ENCODE measurements at regions not wholly inside any gene's neighbourhood (a gene's known extent, or its start where the extent isn't known, plus 50 kb on each side); places are given as distances from the start of the nearest gene placed in this dataset.

- Histone ChIP-seq H3K36me3 (no peaks in the 10 kb centered on the region), H3K9me3 (no peaks in the 10 kb centered on the region), H3K27me3 (no peaks in the 10 kb centered on the region), H3K9ac (ENCODE audit: low read depth in 2 of 2, low read length in 2 of 2) (no peak overlapping the region), H3K27ac (no peak overlapping the region), H3K4me1 (no peaks in the 10 kb centered on the region), H3K4me3 (no peak overlapping the region)
- TF ChIP-seq CTCF (IDR thresholded peaks at IDR 0.05), result no peak
- no peak for DNase-seq
- intact Hi-C loops (cut with DNase I), result no loop called here
Observed at GRCh38 chr13:79749984-79750551, 269.1 kb downstream of the NDFIP2 start.

- H3K36me3 ChIP-seq, result no peaks in the 10 kb centered on the region
- no peak for DNase-seq
- TF ChIP-seq CTCF (IDR thresholded peaks at IDR 0.05), result no peak
- H3K9me3 ChIP-seq, result no peaks in the 10 kb centered on the region
- no peak overlapping the region for H3K9ac ChIP-seq (ENCODE audit: low read depth in 2 of 2, low read length in 2 of 2)
- intact Hi-C loops (cut with DNase I), result no loop called here
- no peak overlapping the region for H3K4me3 ChIP-seq
- no peak overlapping the region for H3K27ac ChIP-seq
- H3K4me1 ChIP-seq, result no peaks in the 10 kb centered on the region
- no peaks in the 10 kb centered on the region for H3K27me3 ChIP-seq
Observed at GRCh38 chr13:79749566-79749965, 268.6 kb downstream of the NDFIP2 start.

GRCh38 chr13:79745081-79745480 is 264.1 kb downstream of the NDFIP2 start:
- Histone ChIP-seq H3K27ac (no peak overlapping the region), H3K4me3 (no peak overlapping the region), H3K9ac (ENCODE audit: low read depth in 2 of 2, low read length in 2 of 2) (no peak overlapping the region), H3K9me3 (no peaks in the 10 kb centered on the region), H3K27me3 (no peaks in the 10 kb centered on the region), H3K36me3 (no peaks in the 10 kb centered on the region), H3K4me1 (no peaks in the 10 kb centered on the region)
- TF ChIP-seq CTCF (IDR thresholded peaks at IDR 0.05), result no peak
- no peak for DNase-seq
- intact Hi-C loops (cut with DNase I), result no loop called here

- no peaks in the 10 kb centered on the region for H3K4me1 ChIP-seq
- H3K4me3 ChIP-seq, result no peak overlapping the region
- H3K27me3 ChIP-seq, result no peaks in the 10 kb centered on the region
- intact Hi-C loops (cut with DNase I), result no loop called here
- TF ChIP-seq CTCF (IDR thresholded peaks at IDR 0.05), result no peak
- H3K9ac ChIP-seq (ENCODE audit: low read depth in 2 of 2, low read length in 2 of 2), result no peak overlapping the region
- no peak for DNase-seq
- H3K27ac ChIP-seq, result no peak overlapping the region
- no peaks in the 10 kb centered on the region for H3K9me3 ChIP-seq
- no peaks in the 10 kb centered on the region for H3K36me3 ChIP-seq
Observed at GRCh38 chr13:79742923-79743322, 262.0 kb downstream of the NDFIP2 start.

- intact Hi-C loops (cut with DNase I), result no loop called here
- Histone ChIP-seq H3K36me3 (no peaks in the 10 kb centered on the region), H3K9ac (ENCODE audit: low read depth in 2 of 2, low read length in 2 of 2) (no peak overlapping the region), H3K27ac (no peak overlapping the region), H3K4me1 (no peaks in the 10 kb centered on the region), H3K9me3 (no peaks in the 10 kb centered on the region), H3K27me3 (no peaks in the 10 kb centered on the region), H3K4me3 (no peak overlapping the region)
- TF ChIP-seq CTCF (IDR thresholded peaks at IDR 0.05), result no peak
- no peak for DNase-seq
Observed at GRCh38 chr13:79740991-79741390, 260.0 kb downstream of the NDFIP2 start.

Measured in colonic mucosa (tissue), 4 donors.